ENCODE measurements at regions not wholly inside any gene's neighbourhood (a gene's known extent, or its start where the extent isn't known, plus 50 kb on each side); places are given as distances from the start of the nearest gene placed in this dataset.

- no peak for ATAC-seq
- no peak overlapping the region for H3K27ac Mint-ChIP-seq
- DNase-seq (ENCODE audit: low spot score): no peak
- H3K4me1 Mint-ChIP-seq: no peaks in the 10 kb centered on the region
- no peaks in the 10 kb centered on the region for H3K36me3 Mint-ChIP-seq
- no peak overlapping the region for H3K4me3 Mint-ChIP-seq
- no peak for TF ChIP-seq OVOL2 (CRISPR knock-in tag; IDR thresholded peaks at IDR 0.05; ENCODE audit: borderline replicate concordance)
- no peak for TF ChIP-seq FOXP4 (CRISPR knock-in tag; IDR thresholded peaks at IDR 0.05)
- TF ChIP-seq ATF1 (CRISPR knock-in tag; IDR thresholded peaks at IDR 0.05): no peak
- TF ChIP-seq ZNF532 (CRISPR knock-in tag; IDR thresholded peaks at IDR 0.05; ENCODE audit: borderline replicate concordance): no peak
- TF ChIP-seq ZNF425 (CRISPR knock-in tag; conservative IDR thresholded peaks at IDR 0.05): no peak
- TF ChIP-seq SP1 (CRISPR knock-in tag; conservative IDR thresholded peaks at IDR 0.05): no peak
- no peak for TF ChIP-seq NFATC4 (CRISPR knock-in tag; IDR thresholded peaks at IDR 0.05)
- TF ChIP-seq FOXP1 (CRISPR knock-in tag; IDR thresholded peaks at IDR 0.05; ENCODE audit: borderline replicate concordance): no peak
- no peak for TF ChIP-seq NFYB (CRISPR knock-in tag; conservative IDR thresholded peaks at IDR 0.05; ENCODE audit: low read depth)
- no peak for TF ChIP-seq ESRRA (CRISPR knock-in tag; IDR thresholded peaks at IDR 0.05; ENCODE audit: borderline replicate concordance)
- TF ChIP-seq ARID4B (CRISPR knock-in tag; IDR thresholded peaks at IDR 0.05; ENCODE audit: borderline replicate concordance): no peak
- TF ChIP-seq MLX (CRISPR knock-in tag; IDR thresholded peaks at IDR 0.05): no peak
- TF ChIP-seq ZMAT4 (CRISPR knock-in tag; IDR thresholded peaks at IDR 0.05): no peak
- no peak for TF ChIP-seq GTF2I (CRISPR knock-in tag; conservative IDR thresholded peaks at IDR 0.05)
- TF ChIP-seq AR (CRISPR knock-in tag; IDR thresholded peaks at IDR 0.05): no peak
- ChIA-PET POLR2A (no interaction called here), CTCF (no interaction called here)
- no peaks in the 10 kb centered on the region for H3K9me3 Mint-ChIP-seq
- no peaks in the 10 kb centered on the region for H3K27me3 Mint-ChIP-seq (ENCODE audit: low read depth)
Observed at GRCh38 chr7:82494420-82494819, 50.8 kb upstream of the CACNA2D1 start.
